ENCODE measurements at regions not wholly inside any gene's neighbourhood (a gene's known extent, or its start where the extent isn't known, plus 50 kb on each side); places are given as distances from the start of the nearest gene placed in this dataset.

DNA sequence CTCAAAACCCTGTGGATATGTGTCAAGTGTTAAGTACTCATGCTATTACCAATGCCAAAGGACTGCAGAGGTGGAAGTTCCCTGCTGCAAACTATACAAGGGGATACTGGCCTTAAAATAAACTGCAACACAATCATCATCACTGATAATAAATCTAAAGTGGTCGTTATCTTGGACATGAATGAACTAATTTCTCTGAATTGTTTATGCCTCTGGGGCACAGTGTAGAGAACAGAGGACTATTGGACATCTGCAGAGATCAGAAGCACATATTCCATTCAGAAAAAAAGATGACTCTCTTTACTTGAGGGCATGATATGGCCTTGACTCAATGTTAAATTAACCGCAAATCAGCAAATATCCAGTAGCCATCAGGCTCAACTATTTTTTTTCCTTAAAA is 542.6 kb upstream of the IGFBP7 start:
- no peaks in the 10 kb centered on the region for H3K27me3 ChIP-seq (ENCODE audit: control insufficient read depth in 3 of 3, insufficient read depth in 3 of 3, low read length in 2 of 3)
- DNase-seq = no peak
- 72 to 76% methylated on average over 2 of the region's 2 CpGs for WGBS, 2 donors

DNA sequence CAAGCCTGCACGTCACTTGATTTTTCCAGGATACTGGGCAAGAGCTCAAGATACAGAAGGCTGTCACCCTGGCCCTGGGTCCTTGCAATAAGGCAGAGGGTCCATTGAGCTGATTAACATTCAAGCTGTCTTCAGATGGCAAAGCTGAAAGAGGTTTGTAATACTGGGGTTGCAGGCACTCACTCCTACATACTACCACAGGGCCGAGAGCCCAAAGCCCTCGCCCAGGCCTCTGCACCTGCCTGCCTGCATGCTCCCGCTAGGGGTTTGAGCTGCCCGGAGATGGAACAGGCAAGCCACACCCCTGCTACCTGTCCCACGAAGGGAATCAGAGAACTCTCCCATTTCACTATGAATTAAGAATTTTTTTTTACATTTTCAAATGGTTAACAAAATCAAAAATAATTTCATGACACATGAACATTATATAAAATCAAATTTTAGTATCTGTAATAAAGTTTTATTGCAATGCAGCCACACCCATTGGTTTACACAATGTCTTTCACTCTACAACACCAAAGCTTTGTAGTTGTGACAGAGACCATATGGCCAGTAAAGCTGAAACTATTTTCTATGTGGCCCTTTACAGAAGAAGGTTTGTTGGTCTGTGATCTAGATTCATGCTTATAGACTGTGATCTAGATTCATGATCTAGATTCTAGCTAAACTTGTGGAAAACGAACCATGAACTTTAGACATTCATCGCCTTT is 530.4 kb upstream of the IGFBP7 start:
- no peak overlapping the region for H3K9ac ChIP-seq (ENCODE audit: insufficient read depth in 1 of 2, low read length in 2 of 2)
- 88 to 92% methylated on average over 8 of the region's 8 CpGs for WGBS, 2 donors
- H3K9me3 ChIP-seq (ENCODE audit: control insufficient read depth in 4 of 4, insufficient read depth in 3 of 4, low read length in 3 of 4) = no peaks in the 10 kb centered on the region
- H3K27ac ChIP-seq (ENCODE audit: low read depth in 1 of 2, low read length in 1 of 2) = no peak overlapping the region
- no peak for ATAC-seq (ENCODE audit: insufficient read depth, low FRiP score)
- no peak for TF ChIP-seq CTCF (IDR thresholded peaks at IDR 0.05; ENCODE audit: control extremely low read depth, extremely low read depth)
- DNase-seq = no peak
- no peaks in the 10 kb centered on the region for H3K36me3 ChIP-seq (ENCODE audit: control insufficient read depth in 4 of 4, insufficient read depth in 4 of 4, low read length in 4 of 4)
- no peaks in the 10 kb centered on the region for H3K27me3 ChIP-seq (ENCODE audit: control insufficient read depth in 3 of 3, insufficient read depth in 3 of 3, low read length in 2 of 3)
- no peak overlapping the region for H3K4me3 ChIP-seq
- H3K4me1 ChIP-seq (ENCODE audit: control insufficient read depth in 5 of 5, insufficient read depth in 5 of 5, low read length in 5 of 5) = no peaks in the 10 kb centered on the region

More for the DNA sequence above, 542.6 kb upstream of the IGFBP7 start:
- no peak overlapping the region for H3K4me3 ChIP-seq
- ATAC-seq (ENCODE audit: insufficient read depth, low FRiP score) = no peak
- H3K4me1 ChIP-seq (ENCODE audit: control insufficient read depth in 5 of 5, insufficient read depth in 5 of 5, low read length in 5 of 5) = no peaks in the 10 kb centered on the region
- no peak overlapping the region for H3K27ac ChIP-seq (ENCODE audit: low read depth in 1 of 2, low read length in 1 of 2)
- H3K9ac ChIP-seq (ENCODE audit: insufficient read depth in 1 of 2, low read length in 2 of 2) = no peak overlapping the region
- no peak for TF ChIP-seq CTCF (IDR thresholded peaks at IDR 0.05; ENCODE audit: control extremely low read depth, extremely low read depth)
- H3K36me3 ChIP-seq (ENCODE audit: control insufficient read depth in 4 of 4, insufficient read depth in 4 of 4, low read length in 4 of 4) = no peaks in the 10 kb centered on the region
- H3K9me3 ChIP-seq (ENCODE audit: control insufficient read depth in 4 of 4, insufficient read depth in 3 of 4, low read length in 3 of 4) = no peaks in the 10 kb centered on the region

DNA sequence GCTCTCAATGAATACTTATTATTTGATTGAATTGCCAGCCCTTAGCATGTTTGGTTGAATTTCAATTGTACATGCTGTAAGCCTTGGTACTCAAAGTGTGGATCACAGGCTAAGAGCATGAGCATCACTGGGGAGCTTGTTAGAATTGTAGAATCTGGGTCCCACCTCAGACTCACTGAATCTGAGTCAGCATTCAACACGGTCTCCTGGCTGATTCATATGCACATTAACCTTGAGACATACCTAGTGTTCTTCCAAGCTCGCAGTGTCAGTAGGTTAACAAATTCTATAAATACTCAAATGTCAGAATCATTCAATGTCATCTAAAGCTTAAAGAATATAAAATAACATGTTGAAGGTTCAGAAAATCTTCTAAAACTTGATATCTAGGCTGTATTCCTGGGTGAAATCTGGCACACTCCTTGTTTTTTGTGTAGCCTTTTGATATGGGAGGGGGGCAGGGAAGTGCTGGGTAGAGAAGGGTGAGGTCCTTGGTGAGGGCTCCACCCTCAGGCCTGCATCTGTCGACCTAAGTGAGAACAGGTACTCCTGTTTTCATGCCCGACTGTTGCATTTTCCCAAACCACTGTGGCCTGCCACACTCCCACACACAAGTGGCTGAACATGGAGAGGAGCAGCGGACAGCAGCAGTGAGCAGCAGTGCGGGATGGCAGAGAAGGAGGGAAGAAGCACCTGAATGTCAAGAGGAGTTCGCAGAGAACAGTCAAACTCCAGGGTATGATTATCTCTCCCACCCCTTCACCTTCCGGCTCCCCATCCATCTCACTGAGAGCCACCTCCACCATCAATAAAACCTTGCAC is 529.6 kb upstream of the IGFBP7 start:
- DNase-seq (no peak), ATAC-seq (ENCODE audit: insufficient read depth, low FRiP score) (no peak)
- no peak for TF ChIP-seq CTCF (IDR thresholded peaks at IDR 0.05; ENCODE audit: control extremely low read depth, extremely low read depth)
- no peaks in the 10 kb centered on the region for H3K9me3 ChIP-seq (ENCODE audit: control insufficient read depth in 4 of 4, insufficient read depth in 3 of 4, low read length in 3 of 4)
- no peak overlapping the region for H3K27ac ChIP-seq (ENCODE audit: low read depth in 1 of 2, low read length in 1 of 2)
- H3K9ac ChIP-seq (ENCODE audit: insufficient read depth in 1 of 2, low read length in 2 of 2) = no peak overlapping the region
- H3K4me3 ChIP-seq = no peak overlapping the region
- no peaks in the 10 kb centered on the region for H3K4me1 ChIP-seq (ENCODE audit: control insufficient read depth in 5 of 5, insufficient read depth in 5 of 5, low read length in 5 of 5)
- H3K36me3 ChIP-seq (ENCODE audit: control insufficient read depth in 4 of 4, insufficient read depth in 4 of 4, low read length in 4 of 4) = no peaks in the 10 kb centered on the region
- 73 to 79% methylated on average over 8 of the region's 8 CpGs for WGBS, 2 donors
- H3K27me3 ChIP-seq (ENCODE audit: control insufficient read depth in 3 of 3, insufficient read depth in 3 of 3, low read length in 2 of 3) = no peaks in the 10 kb centered on the region
